Activated T-cell treated with anti-CD3 and anti-CD28 coated beads, Interleukin-2, amount 50 U/mL, for 48 hours (primary cell): ENCODE measurements at regions not wholly inside any gene's neighbourhood (a gene's known extent, or its start where the extent isn't known, plus 50 kb on each side); places are given as distances from the start of the nearest gene placed in this dataset.
"Not testable (repeated sequence)": the region's sequence is repeated elsewhere in the genome, so short reads cannot be mapped to it uniquely, and the experiment has no call there.

Experiments used
- DNase-seq, 2 experiments: peaks; one replicate each; pipeline ENCODE4 v3.0.0-alpha.2; 2020

DNA sequence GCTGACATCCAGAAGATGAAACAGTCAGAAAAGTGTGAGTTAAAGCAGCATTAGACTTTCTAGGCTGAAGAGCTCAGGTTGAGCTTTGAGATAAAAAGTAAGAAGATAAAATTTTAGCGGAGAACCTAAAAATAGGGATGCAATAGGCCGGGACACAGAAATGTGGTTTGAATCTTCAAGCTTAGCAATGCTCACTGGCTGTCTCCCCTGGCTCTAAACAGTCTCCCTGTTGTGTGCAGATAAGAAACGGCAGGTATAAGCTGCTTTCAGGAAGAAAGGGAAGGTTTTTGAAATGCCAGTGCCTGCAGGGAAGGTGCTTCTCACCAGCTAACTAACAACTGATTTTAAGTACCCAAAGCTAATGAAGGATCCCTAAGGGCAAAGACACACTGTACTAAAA is 718.7 kb upstream of the SGO1 start:
- DNase-seq: no peak

DNA sequence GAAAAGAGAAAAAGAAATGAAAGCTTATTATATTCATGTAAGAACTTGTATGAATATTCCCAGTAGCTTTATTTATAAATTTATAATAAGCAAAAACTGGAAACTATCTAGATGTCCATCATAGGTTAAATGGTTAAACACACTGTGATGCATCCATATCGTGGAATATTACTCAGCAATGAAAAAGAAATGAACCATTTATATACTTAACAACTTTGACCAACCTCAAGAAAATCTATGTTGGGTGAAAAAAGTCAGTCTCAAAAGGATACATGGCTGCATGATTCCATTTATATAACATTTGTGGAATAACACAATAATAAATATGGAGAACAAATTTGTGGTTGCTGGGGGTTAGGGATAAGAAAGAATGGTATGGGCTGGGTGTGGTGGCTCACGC is 713.0 kb upstream of the SGO1 start:
- no peak for DNase-seq

DNA sequence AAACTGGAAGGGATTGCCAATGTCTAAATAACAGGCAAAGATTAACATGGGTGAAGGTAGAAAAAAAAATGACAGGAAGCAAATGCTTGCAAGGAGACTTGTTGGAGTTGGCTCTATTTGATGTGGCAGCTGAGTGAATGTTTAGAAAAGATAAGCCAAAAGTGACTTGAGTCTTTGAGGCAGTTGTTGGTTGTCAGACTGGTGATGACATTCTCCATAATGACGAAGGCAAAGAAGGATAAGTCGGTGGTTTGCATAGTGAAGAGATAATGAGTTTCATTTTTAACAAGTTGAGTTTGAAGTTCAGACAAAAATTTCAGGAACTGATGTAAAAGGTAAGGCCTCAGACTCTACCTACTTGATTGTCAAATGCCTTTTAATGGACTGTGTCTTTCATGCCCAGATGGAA is 704.1 kb upstream of the SGO1 start:
- DNase-seq: no peak

DNA sequence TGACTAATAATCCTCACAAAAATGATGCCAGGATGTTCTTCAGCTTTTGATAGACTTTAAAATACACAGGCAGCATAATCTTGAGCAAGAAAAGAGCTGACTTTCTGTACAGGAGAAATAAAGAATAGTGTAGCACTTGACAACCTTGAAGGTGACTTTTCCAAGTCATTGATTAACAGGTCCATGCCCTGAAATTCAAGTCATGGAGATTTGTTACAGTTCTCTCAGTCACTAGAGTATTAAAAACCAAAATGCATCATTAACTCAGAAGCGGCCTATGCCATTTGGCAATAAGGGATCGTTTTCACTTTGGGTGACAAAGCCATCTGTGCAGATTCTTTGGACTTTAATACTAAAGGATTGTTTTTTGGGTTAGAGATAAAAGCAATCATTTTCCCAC is 692.7 kb upstream of the SGO1 start:
- no peak for DNase-seq

DNA sequence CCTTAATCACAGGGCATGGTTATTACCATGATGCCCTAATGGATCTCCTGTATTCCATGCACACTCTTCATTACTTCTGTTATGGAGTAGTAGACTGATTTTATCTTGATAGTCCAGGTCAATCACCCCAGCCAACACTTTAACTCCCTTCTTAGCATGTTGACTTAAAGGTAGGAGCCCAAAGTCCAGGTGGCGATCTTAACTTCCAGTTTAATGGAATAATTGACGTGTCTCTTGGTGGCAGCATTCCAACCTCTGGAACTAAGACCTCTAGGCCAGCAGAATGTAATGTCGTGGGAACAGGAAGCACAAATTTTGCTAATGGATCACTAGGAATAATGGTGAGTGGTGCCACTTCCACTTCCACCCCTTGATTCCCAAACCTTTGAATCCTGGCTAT is 687.2 kb upstream of the SGO1 start:
- DNase-seq: no peak

DNA sequence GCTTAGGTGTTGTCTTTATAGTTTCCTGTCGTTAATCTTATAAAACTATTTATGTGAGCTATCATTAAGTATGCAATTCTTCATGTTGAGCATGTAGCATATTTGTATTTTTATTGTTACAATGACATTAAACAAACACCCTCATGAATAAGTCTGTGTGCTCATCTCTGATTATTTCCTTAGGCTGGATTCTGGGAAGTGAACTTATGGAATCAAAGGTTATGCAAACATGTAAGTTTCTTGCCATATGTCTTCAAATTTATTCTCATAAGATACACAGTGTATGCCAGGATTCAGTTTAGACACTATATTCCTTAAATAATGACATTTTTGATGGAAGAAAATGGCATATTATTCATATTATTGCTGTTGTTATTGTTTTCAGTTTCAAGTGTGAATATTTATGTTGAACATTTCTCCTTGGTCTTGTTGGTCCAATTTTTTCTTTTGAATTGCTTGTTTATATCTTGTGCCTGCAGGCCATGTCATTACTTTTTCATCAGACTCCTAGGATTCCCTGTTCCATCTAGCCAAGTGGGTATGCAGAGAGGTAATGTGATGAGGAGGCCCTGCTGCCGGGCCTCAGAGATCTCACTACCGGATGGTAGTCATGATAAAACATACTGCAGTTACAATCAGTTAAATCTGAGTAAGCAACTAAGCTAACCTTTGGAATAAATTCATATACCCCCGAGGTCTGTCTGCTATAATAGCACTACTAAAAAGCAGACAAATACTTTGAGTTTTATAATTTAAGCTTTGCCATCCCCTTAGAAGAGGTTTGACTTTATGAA is 684.3 kb upstream of the SGO1 start:
- DNase-seq: no peak

DNA sequence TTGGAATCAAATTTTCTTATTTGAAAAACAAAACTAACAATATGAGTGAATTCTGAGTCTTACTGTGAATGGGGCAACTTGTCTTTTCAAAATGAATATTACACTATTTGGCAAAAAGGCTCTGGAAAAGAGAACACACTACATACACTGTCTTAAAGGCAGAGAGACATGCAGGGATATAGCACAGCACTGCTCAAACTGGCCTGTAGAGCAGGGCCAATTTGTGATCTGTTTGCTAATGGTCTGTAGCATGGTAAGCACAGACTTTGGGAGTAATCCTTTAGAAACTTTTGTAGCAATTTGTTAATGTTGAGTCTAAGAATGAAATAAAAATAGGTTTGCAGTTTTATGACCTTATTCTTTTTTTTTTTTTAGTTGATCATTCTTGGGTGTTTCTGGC is 679.8 kb upstream of the SGO1 start:
- no peak for DNase-seq

DNA sequence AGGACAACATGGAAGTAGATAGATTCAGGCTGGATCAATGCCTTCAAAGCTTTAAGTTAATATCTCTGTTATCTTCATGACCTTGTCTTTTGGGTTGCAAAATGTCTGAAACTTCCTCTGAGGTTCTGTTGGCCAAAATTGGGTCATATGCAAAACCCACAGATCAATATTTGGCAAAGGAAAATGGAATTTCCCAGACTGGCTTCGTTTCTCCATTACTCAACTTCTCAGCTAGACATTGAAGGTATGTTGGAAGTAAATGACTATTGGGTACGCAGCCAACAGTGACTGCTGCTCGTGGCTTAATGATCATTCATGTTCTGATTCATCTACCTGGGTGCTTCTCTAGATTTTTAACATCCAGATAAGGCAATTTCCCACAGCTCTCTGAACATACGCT is 675.4 kb upstream of the SGO1 start:
- no peak for DNase-seq

DNA sequence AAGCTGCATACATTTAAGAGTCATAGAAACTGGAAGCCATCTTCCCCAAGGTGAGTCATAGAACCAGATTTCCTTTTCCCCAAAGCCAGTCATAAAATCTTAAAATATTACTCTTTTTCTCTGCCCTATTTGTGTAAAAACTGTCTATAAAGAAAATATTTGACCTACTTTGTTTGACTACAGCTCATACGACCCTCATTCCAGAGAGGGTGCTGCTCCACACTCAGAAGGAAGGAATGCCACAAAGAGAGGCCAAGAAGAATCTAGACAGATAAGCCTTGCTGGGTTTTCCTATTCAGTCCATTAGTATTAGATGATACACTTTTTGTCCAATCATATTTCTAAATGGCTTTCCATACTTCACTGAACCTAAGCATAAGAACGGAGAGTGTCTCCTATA is 671.6 kb upstream of the SGO1 start:
- DNase-seq: no peak

DNA sequence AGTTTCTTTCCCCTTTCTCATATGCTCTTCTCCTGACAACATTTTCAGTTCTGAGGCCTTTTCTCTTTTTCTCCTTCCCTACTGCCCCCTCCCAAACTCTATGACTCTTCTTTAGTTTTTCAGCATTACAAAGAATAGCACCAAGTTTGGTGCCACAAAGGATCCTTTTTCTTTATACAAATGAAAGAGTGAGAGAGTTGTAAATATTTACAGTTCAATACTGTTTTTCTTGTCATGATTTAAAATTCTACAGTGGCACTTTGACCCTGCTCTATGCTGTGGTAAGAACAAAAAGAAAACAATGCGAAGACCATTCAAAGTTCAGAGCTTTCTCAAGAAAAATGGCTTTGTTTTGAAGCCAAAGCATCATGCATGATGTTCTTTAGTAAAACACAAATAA is 667.9 kb upstream of the SGO1 start:
- no peak for DNase-seq

DNA sequence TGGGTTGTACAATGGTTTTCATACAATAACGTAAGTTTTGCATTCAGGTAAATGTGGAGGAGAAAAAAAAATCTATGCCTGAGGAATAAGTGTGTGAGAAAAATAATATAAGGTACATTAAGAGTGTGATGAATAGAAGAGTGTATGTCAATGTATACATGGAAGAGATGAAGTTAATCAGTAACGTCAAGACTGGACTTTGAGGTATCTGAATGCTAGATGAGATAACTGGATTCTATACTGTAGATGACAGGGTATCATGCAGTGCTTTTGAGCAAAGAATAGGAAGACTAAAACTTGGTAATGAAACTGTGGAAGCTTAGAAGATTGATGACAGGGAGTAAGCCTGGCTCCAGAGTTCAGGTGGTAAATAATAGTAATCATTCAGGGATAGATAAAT is 666.7 kb upstream of the SGO1 start:
- DNase-seq: no peak

DNA sequence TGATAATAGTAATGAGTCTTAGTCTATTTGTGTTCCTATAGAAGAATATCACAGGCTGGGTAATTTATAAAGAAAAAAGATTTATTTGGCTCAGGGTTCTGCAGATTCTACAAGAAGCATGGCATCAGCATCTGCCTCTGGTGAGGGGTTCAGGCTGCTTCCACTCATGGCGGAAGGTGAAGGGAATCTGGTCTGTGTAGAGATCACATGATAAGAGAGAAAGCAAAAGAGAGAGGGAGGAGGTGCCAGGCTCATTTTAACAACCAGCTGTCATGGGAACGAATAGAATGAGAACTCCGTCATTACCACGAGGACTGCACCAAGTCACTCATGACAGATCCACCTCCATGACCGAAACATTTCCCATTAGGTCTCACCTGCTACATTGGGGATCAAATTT is 664.0 kb upstream of the SGO1 start:
- no peak for DNase-seq

DNA sequence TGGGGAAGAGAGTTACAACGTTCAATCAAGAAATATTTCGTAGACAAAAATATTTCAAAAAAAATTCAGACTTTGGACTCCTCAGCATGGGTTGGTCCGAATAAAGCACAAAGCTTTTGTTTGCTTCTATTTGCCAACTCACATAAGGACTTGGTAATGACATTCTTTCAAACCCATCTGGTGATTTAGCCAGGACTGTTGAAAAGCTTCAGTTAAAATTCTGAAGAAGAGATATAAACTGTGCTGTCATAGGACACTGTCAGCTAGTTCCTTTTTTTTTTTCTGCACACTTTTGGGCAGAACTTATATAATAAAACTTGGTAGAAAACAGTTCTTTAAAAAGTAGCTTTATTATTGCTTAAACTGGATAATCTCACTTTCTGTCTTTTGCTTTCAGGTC is 660.8 kb upstream of the SGO1 start:
- DNase-seq: no peak

DNA sequence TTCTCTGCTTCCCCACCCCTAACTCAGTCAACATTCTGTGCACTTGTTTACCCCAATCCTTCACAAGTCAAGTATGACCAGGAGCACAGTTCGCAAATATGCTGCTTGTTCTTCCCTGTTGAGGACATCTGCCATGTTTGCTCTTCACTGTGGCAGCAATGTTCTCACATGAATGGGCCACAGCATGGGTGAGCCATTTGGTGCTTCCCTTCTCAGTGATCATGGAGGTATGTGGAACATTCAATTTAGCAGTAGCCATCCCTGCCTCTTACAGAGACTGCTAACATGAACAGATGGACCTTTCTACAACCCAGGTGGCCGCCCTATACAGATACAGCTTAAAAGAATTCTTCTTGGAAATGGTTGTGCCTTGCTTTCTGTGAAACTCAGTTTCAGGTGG is 660.1 kb upstream of the SGO1 start:
- no peak for DNase-seq

DNA sequence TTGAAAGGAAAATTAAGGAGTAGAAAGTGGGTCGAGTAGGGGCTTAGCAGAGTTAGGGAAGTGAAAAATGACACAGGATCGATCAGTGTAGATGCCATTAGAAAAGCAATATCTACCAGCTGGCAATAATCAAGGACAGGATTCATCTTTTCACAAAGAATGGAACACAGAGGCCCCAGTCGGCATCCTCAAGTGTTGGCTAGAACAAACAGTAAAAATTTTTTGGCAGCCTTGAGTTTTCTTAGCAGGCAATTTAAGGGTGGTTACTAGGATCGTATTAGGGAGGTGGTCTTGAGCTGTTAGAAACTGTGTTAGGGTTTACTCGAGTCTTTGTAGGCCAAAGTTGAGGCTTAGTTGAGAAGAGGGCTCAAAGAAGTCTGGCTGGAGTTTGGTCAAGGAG is 658.8 kb upstream of the SGO1 start:
- DNase-seq: no peak

DNA sequence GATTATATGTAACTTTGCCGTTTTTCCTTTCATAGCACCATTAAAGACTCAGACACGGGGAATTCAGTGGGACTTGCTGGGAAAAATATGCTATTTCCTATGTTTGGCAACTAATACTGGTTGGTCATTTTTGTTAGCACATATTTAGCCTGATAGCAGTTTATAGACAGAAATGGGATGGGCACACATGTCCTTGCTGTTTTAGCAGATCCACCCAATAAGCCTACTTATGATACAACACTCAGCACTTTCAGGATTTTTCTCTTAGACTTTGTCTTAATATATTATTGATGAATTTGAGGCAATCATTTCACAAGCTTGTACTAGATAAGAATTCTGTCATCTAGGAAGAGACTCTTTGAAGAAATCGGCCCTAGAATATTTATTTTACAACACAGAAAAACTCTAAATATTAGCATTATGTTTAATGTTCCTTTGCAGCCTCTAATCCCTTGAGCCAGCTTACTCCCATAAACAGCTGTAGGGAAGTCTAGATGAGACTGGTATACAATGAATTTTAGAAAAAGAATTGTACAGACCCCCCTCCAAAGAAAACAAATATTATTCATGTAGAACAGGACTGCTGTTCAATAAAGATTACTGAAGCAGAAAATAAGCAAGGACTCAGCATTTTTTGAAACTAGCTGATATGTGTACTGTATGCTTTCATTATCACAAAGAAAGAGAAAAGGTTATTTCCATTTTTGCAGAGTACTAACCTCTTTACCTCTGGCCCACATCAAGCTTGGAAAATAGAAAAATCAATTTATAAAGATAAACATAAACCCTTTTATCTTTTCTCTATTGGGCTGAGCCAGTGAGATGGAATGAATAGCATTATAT is 656.8 kb upstream of the SGO1 start:
- no peak for DNase-seq

DNA sequence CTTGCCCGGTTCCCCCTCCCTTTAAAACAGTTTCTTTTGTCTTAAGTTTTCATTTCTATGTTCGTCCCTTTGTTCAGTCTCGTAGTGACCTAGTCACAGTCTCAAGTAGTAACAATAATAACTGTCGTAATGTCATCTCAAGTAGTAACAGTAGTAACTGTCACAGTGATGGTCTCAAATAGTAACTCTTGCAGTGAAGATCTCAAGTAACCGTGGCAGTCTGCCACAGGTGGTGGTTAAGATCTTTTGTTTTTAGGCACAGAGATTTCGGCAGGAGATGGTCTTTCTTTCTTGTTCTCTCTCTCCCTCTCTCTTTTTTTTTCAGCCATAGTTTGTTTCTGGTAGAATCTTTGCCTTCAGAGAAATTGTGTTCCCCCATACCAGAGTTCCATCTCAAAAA is 656.0 kb upstream of the SGO1 start:
- DNase-seq: no peak

DNA sequence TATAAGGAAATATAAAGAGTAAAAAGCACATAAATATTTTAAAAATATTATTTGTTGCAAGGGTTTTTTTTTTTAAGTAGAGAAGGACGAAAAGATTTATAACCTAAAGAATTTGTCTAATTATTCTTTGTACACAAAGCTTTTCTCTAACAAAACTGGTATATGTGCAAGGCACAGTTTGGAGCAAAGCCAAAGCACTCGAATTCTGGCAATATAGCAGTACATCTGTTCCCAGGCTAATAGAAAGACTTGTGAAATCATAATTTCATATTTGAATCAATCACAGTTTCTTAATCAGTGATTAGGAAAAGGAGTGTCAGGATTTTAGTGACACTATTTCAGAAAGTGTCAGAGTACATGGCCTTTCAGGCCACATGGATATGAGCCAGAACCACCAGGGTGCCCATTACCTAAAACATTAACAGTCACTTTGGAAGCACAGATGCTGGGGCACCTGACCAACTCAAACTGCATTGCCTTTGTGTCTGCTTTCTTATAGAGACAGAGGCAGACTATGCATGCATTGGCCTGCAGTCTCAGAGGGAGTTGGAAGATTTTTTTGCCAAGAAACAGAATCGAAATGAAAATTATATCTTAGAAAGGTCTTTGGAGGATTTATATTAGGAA is 651.8 kb upstream of the SGO1 start:
- no peak for DNase-seq

DNA sequence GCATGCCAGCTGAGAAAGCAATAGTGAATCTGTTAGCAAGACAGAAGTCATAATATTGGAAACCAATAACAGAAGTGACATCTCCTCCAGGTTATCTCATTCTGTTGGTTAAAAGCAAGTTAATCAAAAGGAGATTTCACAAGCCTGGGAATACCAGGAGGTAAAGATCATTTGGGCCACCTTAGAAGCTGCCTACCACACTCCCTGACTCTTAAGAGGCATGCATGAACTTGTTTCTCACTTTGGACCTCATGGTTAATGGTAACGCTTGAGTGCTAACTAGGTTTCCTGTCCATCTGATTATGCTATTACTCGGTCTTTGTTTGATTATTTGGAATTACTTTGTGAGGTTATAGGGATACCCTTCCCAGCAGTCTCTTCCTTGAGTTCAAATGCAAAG is 650.8 kb upstream of the SGO1 start:
- DNase-seq: no peak

DNA sequence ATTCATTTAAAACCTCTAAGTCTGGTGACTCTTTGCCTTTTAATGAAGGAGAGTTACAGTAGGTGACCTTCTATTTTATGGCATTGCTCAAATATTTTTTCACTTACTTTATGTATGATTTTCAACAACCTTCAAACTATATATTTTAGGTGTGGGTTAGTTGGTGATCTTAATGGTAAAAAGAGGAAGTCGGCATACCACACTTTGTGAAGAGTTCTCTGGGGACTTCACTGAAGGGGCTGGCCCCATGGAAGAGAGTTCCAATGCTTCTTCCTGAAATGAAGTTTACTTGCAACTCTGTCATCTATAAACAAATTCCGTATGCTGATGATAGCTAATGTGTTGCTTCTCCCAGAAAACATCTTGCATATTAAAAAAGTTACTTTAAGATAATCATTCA is 647.0 kb upstream of the SGO1 start:
- DNase-seq: no peak

DNA sequence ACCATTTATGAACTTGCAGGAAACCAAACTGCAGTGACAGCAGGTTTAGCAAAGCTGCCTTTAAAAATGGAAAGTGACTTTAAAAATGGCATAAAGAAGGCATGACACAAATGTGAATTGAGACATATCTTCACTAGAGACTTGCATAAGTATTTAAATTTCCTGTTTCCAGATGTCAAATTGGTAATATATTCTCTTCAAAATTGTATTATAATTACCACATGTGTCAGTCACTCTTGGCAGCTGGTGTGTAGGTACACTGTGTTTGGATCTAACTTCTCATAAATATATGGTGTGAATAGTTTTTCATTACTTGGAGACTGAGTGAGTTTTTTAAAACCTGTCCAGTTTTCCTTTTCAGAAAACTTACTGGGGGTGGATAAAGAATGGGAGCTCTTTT is 636.2 kb upstream of the SGO1 start:
- no peak for DNase-seq

DNA sequence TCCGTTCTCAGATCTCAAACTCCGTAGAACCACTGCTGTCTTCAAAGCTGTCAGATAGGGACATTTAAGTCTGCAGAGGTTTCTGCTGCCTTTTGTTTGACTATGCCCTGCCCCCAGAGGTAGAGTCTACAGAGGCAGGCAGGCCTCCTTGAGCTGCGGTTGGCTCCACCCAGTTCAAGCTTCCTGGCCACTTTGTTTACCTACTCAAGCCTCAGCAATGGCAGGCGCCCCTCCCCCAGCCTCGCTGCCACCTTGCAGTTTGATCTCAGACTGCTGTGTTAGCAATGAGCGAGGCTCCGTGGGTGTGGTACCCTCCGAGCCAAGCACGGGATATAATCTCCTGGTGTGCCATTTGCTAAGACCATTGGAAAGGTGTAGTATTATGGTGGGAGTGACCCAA is 634.9 kb upstream of the SGO1 start:
- DNase-seq: not testable (repeated sequence)

DNA sequence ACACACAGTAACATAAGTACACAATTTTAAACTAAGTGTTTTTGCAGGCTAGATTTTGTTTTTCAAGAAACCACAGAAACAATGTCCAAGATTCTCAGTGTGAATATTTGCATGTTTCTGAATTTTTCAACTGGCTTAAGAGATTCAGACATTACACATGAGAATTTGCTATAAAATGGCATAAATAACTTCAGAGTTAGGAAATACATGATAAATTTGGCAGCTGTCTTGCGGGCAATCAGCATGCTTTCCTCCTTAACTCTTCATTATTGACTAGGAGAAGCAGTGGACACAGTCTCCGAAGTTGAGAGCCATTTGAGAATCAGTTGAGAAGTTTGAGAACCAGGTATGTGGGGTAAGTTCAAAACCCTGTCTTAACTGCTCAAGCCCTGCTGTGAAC is 625.6 kb upstream of the SGO1 start:
- DNase-seq: no peak

DNA sequence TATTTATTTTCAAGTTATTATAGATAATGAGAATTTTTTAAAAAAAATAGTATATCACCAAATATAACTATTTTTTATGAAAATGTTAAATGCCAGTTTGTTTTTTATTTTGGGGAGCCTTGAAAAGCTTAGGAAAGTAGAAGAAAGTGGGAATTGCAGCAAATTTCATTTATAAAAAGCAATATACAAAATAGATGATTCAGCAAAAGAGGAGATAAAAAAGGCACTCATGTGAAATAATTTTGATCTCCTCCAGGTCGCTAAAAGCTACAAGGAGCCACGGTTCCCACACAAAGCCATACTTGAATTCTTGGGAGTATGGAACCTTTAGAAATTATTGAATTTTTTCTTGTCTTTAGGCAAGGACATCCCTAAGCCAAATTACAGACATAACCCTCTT is 625.0 kb upstream of the SGO1 start:
- DNase-seq: no peak
